Mucosa of rectum (tissue), 2 donors: ENCODE measurements at regions not wholly inside any gene's neighbourhood (a gene's known extent, or its start where the extent isn't known, plus 50 kb on each side); places are given as distances from the start of the nearest gene placed in this dataset.
"Not testable (repeated sequence)": the region's sequence is repeated elsewhere in the genome, so short reads cannot be mapped to it uniquely, and the experiment has no call there.

Experiments used
- H3K27ac ChIP-seq, 2 donors: one replicate each; pipeline ENCODE4 v1.7.0; 2013; ENCODE audit warnings: inconsistent platforms in 2 of 2, low read depth in 2 of 2, low read length in 2 of 2
- H3K27me3 ChIP-seq, 2 donors: one replicate each; pipeline ENCODE4 v1.7.0; 2013; ENCODE audit warnings: low read length in 2 of 2; ENCODE audit not compliant: control insufficient read depth in 2 of 2, insufficient read depth in 2 of 2
- H3K36me3 ChIP-seq, 2 donors: one replicate each; pipeline ENCODE4 v1.7.0; 2013; ENCODE audit warnings: low read length in 2 of 2; ENCODE audit not compliant: control insufficient read depth in 2 of 2, insufficient read depth in 2 of 2
- H3K4me1 ChIP-seq, 2 donors: one replicate each; pipeline ENCODE4 v1.7.0; 2013; ENCODE audit warnings: low read length in 2 of 2, mild to moderate bottlenecking in 1 of 2; ENCODE audit not compliant: control insufficient read depth in 2 of 2, insufficient read depth in 2 of 2
- H3K4me3 ChIP-seq, 2 donors: one replicate each; pipeline ENCODE4 v1.7.0; 2013; ENCODE audit warnings: low read length in 2 of 2
- H3K9ac ChIP-seq, 2 donors: one replicate each; pipeline ENCODE4 v1.7.0; 2013; ENCODE audit warnings: low read length in 2 of 2, low read depth in 1 of 2, mild to moderate bottlenecking in 1 of 2
- H3K9me3 ChIP-seq, 2 donors: one replicate each; pipeline ENCODE4 v1.7.0; 2013; ENCODE audit warnings: low read length in 2 of 2; ENCODE audit not compliant: control insufficient read depth in 2 of 2
- donor health status: healthy.
- donor health status: Normal muscosa, but diverticular disease.

DNA sequence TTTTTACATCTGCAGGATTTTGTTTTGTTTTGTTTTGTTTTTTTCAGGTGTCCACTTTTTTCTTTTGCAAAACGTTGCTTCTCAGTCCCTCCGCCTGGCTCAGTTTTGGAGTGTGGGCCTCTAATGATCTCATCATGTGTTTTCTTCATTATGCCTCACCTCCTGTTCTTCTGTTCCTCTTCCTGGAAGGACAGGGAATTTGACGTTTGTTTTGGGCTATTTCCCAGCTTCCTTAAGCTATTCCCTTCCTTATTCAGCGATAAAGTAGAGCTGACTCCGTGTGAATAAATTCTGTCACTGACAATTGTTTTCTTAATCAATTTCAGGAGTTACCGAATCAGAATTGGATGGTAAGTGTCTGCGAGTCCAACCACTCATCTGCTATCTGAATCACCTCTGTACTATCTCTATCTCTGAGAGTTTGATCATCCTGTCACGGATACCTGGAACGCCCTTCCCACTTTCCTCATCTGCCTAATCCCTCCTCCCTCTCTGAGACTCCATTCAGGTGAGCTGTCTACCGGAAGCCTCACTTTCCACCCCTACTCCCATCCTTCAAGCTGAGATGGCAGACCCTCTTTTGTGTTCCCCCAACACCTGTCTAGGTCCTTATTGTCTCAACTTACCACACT is 218.4 kb downstream of the GATA3 start:
- H3K27ac ChIP-seq = no peak overlapping the region
- no peaks in the 10 kb centered on the region for H3K4me1 ChIP-seq
- no peaks in the 10 kb centered on the region for H3K9me3 ChIP-seq
- no peak overlapping the region for H3K9ac ChIP-seq
- H3K4me3 ChIP-seq = no peak overlapping the region
- H3K27me3 ChIP-seq = no peaks in the 10 kb centered on the region
- no peaks in the 10 kb centered on the region for H3K36me3 ChIP-seq

DNA sequence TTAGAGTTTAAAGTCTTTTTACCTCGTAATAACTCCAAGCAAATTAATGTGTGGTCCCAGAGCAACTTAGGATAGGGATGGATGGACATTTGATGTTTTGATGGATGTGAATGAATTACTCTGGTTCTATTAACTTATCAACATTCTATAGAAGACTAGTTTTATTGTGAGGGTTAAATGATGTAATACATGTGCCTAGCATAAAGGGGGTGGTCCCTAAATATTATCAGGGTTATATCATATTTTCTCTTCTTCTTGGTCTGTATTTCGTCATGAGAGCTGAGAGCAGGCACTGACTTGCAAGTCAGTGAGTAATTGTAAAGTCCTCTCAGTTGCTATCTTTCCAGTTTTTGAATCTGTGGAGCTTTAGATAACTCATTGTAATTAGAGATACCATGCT is 219.3 kb downstream of the GATA3 start:
- H3K9ac ChIP-seq = no peak overlapping the region
- H3K4me1 ChIP-seq = no peaks in the 10 kb centered on the region
- no peak overlapping the region for H3K27ac ChIP-seq

DNA sequence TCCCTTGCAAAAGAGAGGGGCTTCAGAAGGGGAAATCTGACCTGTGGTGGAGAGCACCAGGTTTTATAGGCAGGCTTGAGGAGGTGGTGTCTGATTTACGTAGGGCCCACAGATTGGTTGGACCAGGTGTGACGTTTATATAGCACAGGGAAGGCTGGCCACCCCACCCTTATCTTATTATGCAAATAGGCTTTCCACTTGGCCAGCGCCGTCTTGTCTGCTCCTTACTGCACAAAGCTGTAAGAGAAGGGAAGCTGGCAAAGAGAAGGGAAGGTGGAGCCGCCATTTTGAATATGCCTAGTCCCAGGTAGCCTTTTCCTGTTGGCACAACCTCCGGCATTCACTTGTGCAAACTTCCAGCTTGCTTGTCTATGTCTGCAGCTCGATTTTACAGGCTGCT is 221.4 kb downstream of the GATA3 start:
- Histone ChIP-seq H3K9me3 (no peaks in the 10 kb centered on the region), H3K4me1 (no peaks in the 10 kb centered on the region), H3K4me3 (no peak overlapping the region), H3K27me3 (no peaks in the 10 kb centered on the region), H3K9ac (no peak overlapping the region), H3K27ac (no peak overlapping the region), H3K36me3 (no peaks in the 10 kb centered on the region)

More for the DNA sequence above, 219.3 kb downstream of the GATA3 start:
- Histone ChIP-seq H3K4me3 (no peak overlapping the region), H3K36me3 (no peaks in the 10 kb centered on the region), H3K9me3 (no peaks in the 10 kb centered on the region), H3K27me3 (no peaks in the 10 kb centered on the region)

DNA sequence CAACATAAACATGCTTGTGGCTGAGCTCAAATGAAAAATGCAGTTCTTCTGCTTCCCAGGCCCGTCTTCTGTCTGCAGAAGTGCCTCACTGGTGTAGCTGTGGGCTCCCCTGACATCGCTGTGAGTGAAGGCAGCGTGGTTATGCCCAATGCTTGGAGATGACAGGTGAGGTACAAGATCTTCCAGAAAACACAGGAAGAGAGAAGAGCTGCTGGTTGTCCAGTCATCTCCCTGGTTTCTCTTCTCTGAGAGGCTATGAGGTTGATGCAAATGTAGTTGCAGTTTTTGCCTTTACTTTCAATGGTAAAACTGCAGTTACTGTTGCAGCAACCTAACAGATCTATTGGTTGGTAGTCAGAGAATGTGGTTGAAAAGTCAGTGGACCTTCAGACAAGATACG is 223.6 kb downstream of the GATA3 start:
- Histone ChIP-seq H3K4me3 (no peak overlapping the region), H3K36me3 (no peaks in the 10 kb centered on the region), H3K4me1 (no peaks in the 10 kb centered on the region), H3K9ac (no peak overlapping the region), H3K27me3 (no peaks in the 10 kb centered on the region), H3K27ac (no peak overlapping the region), H3K9me3 (no peaks in the 10 kb centered on the region)

DNA sequence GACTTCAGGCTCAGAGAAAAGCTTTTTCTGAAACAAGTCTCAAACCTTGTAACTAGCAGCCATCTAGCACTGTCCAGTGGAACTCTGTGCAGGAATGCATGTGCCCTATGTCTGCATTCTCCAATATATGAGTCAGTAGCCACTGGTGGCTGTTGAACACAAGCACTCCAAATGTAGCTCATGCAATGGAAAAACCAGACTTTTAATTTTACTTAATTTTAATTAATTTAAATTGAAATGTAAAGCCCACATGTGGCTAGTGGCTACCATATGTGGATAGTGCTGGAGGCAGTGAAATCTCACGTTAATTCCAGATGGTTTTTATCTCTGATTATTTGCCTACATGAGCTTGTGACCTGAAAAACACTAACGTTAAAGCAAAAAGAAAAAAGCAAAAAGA is 225.1 kb downstream of the GATA3 start:
- H3K27me3 ChIP-seq = no peaks in the 10 kb centered on the region
- no peak overlapping the region for H3K4me3 ChIP-seq
- no peaks in the 10 kb centered on the region for H3K4me1 ChIP-seq
- no peaks in the 10 kb centered on the region for H3K9me3 ChIP-seq
- H3K36me3 ChIP-seq = no peaks in the 10 kb centered on the region
- H3K9ac ChIP-seq = no peak overlapping the region
- H3K27ac ChIP-seq = no peak overlapping the region

DNA sequence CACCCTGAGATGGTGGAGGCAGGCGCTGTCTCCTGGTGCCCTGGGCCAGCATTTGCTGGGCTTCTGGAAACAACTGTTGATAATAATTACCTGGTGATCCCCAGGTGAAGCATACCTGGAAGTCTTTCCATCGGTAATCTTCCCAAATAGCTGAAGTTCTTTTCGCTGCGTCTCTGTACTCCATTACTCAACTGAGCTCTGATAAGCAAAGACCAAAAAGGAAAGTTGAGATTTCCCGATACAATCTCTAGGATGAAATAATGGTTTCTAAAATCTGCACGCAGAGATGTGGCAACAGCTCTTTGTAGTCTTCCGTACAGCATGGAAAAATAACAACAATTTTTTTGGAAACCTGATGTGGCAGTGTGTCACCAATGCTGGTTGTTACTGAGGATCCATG is 226.5 kb downstream of the GATA3 start:
- H3K4me3 ChIP-seq = no peak overlapping the region
- no peaks in the 10 kb centered on the region for H3K27me3 ChIP-seq
- no peaks in the 10 kb centered on the region for H3K9me3 ChIP-seq
- H3K27ac ChIP-seq = no peak overlapping the region
- H3K36me3 ChIP-seq = no peaks in the 10 kb centered on the region
- no peak overlapping the region for H3K9ac ChIP-seq
- no peaks in the 10 kb centered on the region for H3K4me1 ChIP-seq

DNA sequence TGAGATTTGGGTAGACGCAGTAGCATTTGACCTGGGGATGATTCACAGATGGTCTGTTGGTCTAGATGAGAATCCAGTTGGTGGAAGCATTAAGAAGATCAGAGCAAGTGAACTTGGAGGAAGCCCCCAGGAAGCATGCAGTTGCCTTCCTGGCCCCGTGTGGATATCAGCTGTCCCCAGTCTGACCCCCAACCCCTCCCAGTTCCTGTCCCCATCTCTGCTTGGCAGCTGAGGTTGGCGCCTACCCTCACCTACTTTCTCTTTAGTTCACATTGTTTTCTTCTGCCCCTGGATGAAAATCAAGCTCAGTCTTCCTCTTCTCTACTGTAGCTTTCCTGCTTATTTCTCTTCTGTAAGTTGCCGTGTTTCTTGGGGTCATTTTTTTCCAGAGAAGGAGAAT is 227.9 kb downstream of the GATA3 start:
- no peaks in the 10 kb centered on the region for H3K9me3 ChIP-seq
- no peak overlapping the region for H3K9ac ChIP-seq
- no peak overlapping the region for H3K27ac ChIP-seq
- H3K4me3 ChIP-seq = no peak overlapping the region
- no peaks in the 10 kb centered on the region for H3K36me3 ChIP-seq
- no peaks in the 10 kb centered on the region for H3K4me1 ChIP-seq
- no peaks in the 10 kb centered on the region for H3K27me3 ChIP-seq

DNA sequence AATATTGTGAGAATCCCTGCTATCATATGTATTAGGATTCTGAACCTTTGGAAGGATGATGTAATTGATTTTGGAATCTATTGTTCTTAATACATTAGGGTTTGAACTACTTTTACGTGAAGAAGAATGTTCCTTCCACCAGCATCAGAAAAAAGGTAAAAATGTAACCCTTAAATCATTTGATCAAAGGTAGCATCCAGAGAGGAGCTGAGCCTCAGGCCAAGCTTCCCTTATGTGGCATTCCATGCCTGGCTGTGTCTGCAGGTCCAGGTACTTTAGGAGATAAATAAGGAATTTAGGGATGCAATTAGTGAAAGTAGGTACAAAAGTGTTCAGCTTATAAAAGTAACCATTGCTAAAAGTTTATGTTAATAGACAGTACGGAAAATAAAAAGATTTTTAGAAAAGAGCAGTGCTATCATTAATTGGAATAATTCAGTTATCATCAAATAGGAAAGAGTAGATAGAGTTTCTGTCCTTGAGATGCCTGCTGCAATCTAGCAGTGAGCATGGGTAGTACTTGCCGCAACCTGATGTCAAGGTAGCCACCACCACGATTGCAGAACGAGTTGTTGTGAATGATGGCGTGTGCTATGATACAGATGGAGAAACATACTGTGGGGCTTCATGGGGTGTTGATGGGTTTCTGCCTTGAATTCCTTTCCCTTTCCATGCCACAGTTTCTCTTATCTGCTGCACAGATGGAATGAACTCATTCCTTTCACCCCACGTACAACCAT is 228.8 kb downstream of the GATA3 start:
- no peak overlapping the region for H3K27ac ChIP-seq
- H3K9ac ChIP-seq = no peak overlapping the region
- H3K36me3 ChIP-seq = no peaks in the 10 kb centered on the region

DNA sequence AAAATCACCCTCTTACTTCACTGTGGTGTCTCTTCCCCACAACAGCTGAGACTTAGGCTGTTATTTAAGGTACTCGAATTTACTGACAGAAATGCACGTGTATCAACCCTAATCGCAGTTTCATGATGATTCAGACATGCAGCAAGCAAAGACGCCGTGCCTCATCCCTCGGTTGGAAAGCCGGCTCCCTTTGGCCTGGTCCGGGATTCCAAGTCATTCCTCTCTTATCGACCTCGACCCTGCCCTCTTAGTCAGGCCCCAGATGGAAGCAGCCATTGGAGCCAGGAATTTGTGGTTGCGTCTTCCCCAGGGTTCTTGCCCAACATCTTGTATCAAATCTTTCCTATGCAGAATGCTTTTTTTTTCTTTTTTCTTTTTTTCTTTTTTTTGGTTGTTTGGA is 229.5 kb downstream of the GATA3 start:
- Histone ChIP-seq H3K4me1 (no peaks in the 10 kb centered on the region), H3K27ac (no peak overlapping the region)

More for the DNA sequence above, 228.8 kb downstream of the GATA3 start:
- no peaks in the 10 kb centered on the region for H3K4me1 ChIP-seq
- H3K9me3 ChIP-seq = no peaks in the 10 kb centered on the region
- no peak overlapping the region for H3K4me3 ChIP-seq
- H3K27me3 ChIP-seq = no peaks in the 10 kb centered on the region

DNA sequence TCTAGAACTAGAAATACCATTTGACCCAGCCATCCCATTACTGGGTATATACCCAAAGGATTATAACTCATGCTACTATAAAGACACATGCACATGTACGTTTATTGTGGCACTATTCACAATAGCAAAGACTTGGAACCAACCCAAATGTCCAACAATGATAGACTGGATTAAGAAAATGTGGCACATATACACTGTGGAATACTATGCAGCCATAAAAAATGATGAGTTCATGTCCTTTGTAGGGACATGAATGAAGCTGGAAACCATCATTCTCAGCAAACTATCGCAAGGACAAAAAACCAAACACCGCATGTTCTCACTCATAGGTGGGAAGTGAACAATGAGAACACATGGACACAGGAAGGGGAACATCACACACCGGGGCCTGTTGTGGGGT is 231.5 kb downstream of the GATA3 start:
- H3K36me3 ChIP-seq, H3K4me3 ChIP-seq, H3K27ac ChIP-seq, H3K9ac ChIP-seq, H3K9me3 ChIP-seq, H3K27me3 ChIP-seq, H3K4me1 ChIP-seq: not testable (repeated sequence)

More for the DNA sequence above, 229.5 kb downstream of the GATA3 start:
- H3K27me3 ChIP-seq = no peaks in the 10 kb centered on the region
- H3K36me3 ChIP-seq = no peaks in the 10 kb centered on the region
- H3K9ac ChIP-seq = no peak overlapping the region
- H3K9me3 ChIP-seq = no peaks in the 10 kb centered on the region
- H3K4me3 ChIP-seq = no peak overlapping the region
